HG02981 (cell line): ENCODE measurements at regions not wholly inside any gene's neighbourhood (a gene's known extent, or its start where the extent isn't known, plus 50 kb on each side); places are given as distances from the start of the nearest gene placed in this dataset.
"Not testable (repeated sequence)": the region's sequence is repeated elsewhere in the genome, so short reads cannot be mapped to it uniquely, and the experiment has no call there.

ENCODE experiments used
- ATAC-seq: cut with Tn5 transposase; IDR thresholded peaks from one replicate; pipeline ENCODE4 v1.9.1; 2021; ENCODE audit warnings: mild to moderate bottlenecking, moderate library complexity; ENCODE audit not compliant: unreplicated experiment

- no peak for ATAC-seq
These were observed 131.9 kb upstream of the NFIA start for GRCh38 chr1:60950224-60951063.

GRCh38 chr1:60949826-60950197, 132.5 kb upstream of the NFIA start:
- no peak for ATAC-seq

GRCh38 chr1:60949154-60949825, 133.1 kb upstream of the NFIA start:
- ATAC-seq, result no peak

GRCh38 chr1:60948486-60948885, 133.9 kb upstream of the NFIA start:
- no peak for ATAC-seq

- no peak for ATAC-seq
These were observed 135.0 kb upstream of the NFIA start for GRCh38 chr1:60947367-60947766.

- peak; percentile 65 for ATAC-seq
These were observed 139.3 kb upstream of the NFIA start for GRCh38 chr1:60942896-60943638.

- ATAC-seq, result no peak
These were observed 140.1 kb upstream of the NFIA start for GRCh38 chr1:60942291-60942690.

GRCh38 chr1:60940685-60941084, 141.7 kb upstream of the NFIA start:
- ATAC-seq, result not testable (repeated sequence)

- no peak for ATAC-seq
These were observed 144.6 kb upstream of the NFIA start for GRCh38 chr1:60937720-60938119.

GRCh38 chr1:60936591-60937342, 145.6 kb upstream of the NFIA start:
- no peak for ATAC-seq

- ATAC-seq, result no peak
These were observed 146.2 kb upstream of the NFIA start for GRCh38 chr1:60936163-60936562.

GRCh38 chr1:60935599-60936110, 146.7 kb upstream of the NFIA start:
- no peak for ATAC-seq

- ATAC-seq, result no peak
These were observed 152.2 kb upstream of the NFIA start for GRCh38 chr1:60930130-60930529.

- ATAC-seq, result no peak
These were observed 157.2 kb upstream of the NFIA start for GRCh38 chr1:60924964-60925798.

- no peak for ATAC-seq
These were observed 158.2 kb upstream of the NFIA start for GRCh38 chr1:60924165-60924564.

- no peak for ATAC-seq
These were observed 158.8 kb upstream of the NFIA start for GRCh38 chr1:60923389-60924087.

GRCh38 chr1:60922304-60922703, 160.1 kb upstream of the NFIA start:
- no peak for ATAC-seq

GRCh38 chr1:60921175-60921574, 161.2 kb upstream of the NFIA start:
- ATAC-seq, result no peak

- no peak for ATAC-seq
These were observed 161.8 kb upstream of the NFIA start for GRCh38 chr1:60920561-60920960.
